ENCODE measurements at regions not wholly inside any gene's neighbourhood (a gene's known extent, or its start where the extent isn't known, plus 50 kb on each side); places are given as distances from the start of the nearest gene placed in this dataset.
A peak's percentile ranks its signal among the peaks of the same experiment; 100 is the strongest.
"Not testable (repeated sequence)": the region's sequence is repeated elsewhere in the genome, so short reads cannot be mapped to it uniquely, and the experiment has no call there.

DNA sequence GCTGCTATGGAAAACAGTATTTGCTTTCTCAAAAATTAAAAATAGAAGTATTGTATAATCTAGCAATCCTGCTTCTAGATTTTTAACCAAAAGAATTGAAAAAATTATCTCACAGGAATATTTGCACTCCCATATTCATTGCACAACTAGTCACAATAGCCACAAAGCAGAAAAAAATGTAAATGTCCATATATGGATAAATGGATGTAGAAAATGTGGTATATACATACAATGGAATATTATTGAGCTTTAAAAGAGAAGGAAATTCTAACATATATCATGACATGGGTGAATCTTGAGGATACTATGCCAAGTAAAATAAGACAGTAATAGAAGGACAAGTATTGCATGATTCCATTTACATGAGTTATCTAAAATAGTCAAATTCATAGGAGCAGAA, 2753.0 kb downstream of the PCDH9 start:
- H3K4me3 ChIP-seq (ENCODE audit: control insufficient read depth, low read depth, low read length), result no peak overlapping the region
- no peak for DNase-seq (ENCODE audit: low read depth)
- TF ChIP-seq, protein P1, sequence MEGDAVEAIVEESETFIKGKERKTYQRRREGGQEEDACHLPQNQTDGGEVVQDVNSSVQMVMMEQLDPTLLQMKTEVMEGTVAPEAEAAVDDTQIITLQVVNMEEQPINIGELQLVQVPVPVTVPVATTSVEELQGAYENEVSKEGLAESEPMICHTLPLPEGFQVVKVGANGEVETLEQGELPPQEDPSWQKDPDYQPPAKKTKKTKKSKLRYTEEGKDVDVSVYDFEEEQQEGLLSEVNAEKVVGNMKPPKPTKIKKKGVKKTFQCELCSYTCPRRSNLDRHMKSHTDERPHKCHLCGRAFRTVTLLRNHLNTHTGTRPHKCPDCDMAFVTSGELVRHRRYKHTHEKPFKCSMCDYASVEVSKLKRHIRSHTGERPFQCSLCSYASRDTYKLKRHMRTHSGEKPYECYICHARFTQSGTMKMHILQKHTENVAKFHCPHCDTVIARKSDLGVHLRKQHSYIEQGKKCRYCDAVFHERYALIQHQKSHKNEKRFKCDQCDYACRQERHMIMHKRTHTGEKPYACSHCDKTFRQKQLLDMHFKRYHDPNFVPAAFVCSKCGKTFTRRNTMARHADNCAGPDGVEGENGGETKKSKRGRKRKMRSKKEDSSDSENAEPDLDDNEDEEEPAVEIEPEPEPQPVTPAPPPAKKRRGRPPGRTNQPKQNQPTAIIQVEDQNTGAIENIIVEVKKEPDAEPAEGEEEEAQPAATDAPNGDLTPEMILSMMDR (conservative IDR thresholded peaks at IDR 0.05; ENCODE audit: control insufficient read depth, insufficient read depth, low read depth, low read length), result no peak

DNA sequence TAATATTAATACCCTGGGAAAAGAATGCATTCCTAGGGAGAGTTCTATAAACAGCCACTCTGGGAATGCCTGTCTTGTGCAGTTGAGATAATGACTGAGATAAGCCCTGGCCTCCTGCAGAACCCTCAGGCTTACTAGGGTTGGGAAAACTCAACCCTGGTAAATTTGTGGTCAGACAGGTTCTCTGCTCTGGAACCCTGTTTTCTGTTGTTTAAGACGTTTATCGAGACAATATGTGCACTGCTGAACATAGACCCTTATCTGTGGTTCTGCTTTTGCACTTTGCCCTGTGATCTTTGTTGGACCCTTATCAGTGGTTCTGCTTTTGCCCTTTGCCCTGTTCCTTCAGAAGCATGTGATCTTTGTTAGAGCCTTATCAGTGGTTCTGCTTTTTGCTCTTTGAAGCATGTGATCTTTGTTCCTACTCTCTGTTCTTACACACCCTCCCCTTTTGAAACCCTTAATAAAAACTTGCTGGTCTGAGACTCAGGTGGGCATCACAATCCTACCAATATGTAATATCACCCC, 2754.0 kb downstream of the PCDH9 start:
- not testable (repeated sequence) for H3K4me3 ChIP-seq (ENCODE audit: control insufficient read depth, low read depth, low read length); DNase-seq (ENCODE audit: low read depth)

DNA sequence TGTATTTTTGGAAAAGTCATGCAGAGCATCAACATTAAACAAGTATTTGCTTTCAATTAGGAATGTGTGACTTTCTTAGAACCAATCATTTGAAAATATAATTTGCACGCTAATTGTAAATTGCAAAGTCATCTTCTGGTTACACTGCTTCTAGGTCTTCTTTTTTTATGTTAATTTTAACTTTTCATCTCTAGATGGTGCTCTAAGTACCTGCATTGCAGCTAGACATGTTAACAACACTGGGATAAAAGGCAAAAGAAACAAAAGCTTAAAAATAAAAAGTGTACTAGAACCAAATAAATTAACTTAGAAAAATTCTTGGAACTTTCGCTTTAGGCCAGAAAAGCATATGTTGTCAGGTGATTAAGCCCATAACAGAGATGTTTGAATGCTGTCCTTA, 2758.2 kb downstream of the PCDH9 start:
- H3K4me3 ChIP-seq (ENCODE audit: control insufficient read depth, low read depth, low read length), result no peak overlapping the region
- TF ChIP-seq, protein P1 (conservative IDR thresholded peaks at IDR 0.05; ENCODE audit: control insufficient read depth, insufficient read depth, low read depth, low read length), result peak; percentile 29
- DNase-seq (ENCODE audit: low read depth), result peak; percentile 30

DNA sequence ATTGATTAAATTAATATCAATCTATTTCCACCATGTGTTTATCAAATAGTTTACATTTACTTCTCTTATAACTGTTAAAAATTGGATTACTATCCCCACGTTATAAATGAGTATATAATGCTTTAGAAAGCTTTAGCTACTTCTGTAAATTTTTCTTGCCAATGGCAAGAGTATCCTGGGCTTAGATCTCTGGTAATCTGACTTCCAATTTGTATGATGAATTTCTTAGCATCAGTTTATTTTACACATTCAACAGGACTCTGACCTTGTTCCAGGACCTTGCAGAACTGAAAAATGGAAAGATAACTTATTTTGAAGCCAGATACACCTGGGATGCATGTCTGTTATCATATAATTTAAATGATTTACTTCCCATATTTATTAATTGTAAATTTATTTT, 2759.4 kb downstream of the PCDH9 start:
- TF ChIP-seq, protein P1 (conservative IDR thresholded peaks at IDR 0.05; ENCODE audit: control insufficient read depth, insufficient read depth, low read depth, low read length), result no peak
- H3K4me3 ChIP-seq (ENCODE audit: control insufficient read depth, low read depth, low read length), result no peak overlapping the region

DNA sequence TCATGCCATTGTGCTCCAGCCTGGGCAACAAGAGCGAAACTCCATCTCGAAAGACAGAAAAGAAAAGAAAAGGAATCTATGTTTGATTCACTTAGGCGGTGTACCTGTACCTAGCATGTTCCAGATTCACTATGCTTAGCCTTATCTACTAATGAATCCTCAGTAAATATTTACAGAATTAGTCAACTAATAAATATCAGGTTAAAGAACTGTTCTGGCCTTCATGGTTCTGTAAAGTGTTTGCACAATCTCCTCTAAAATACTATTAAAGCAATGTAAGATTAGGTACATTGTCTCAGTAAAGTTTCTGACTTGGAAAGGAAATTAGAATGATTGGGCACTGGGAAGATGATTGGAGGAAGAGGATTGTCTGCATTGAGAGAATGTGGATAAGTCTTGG, 2770.4 kb downstream of the PCDH9 start:
- TF ChIP-seq, protein P1 (conservative IDR thresholded peaks at IDR 0.05; ENCODE audit: control insufficient read depth, insufficient read depth, low read depth, low read length), result no peak
- no peak for DNase-seq (ENCODE audit: low read depth)
- no peak overlapping the region for H3K4me3 ChIP-seq (ENCODE audit: control insufficient read depth, low read depth, low read length)

More for the DNA sequence above, 2759.4 kb downstream of the PCDH9 start:
- no peak for DNase-seq (ENCODE audit: low read depth)

DNA sequence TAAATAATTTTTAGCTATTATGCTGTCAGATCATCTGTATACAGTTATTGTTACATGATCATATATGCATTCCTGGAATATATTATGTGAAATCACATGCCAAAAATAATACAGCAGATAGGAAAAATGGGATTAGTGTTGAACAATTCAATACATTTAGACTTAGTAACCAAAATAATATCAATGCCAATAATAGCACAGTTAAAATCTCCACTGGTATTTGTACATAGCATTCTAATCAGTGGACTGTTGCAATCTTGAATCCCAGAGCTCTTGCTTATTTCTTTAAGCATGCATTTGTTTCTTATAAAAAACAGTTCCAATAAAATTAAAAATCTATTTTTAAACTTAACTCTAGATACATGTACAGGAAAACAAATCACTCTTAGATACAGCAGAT, 2772.2 kb downstream of the PCDH9 start:
- TF ChIP-seq, protein P1 (conservative IDR thresholded peaks at IDR 0.05; ENCODE audit: control insufficient read depth, insufficient read depth, low read depth, low read length), result no peak
- DNase-seq (ENCODE audit: low read depth), result no peak
- H3K4me3 ChIP-seq (ENCODE audit: control insufficient read depth, low read depth, low read length), result no peak overlapping the region

DNA sequence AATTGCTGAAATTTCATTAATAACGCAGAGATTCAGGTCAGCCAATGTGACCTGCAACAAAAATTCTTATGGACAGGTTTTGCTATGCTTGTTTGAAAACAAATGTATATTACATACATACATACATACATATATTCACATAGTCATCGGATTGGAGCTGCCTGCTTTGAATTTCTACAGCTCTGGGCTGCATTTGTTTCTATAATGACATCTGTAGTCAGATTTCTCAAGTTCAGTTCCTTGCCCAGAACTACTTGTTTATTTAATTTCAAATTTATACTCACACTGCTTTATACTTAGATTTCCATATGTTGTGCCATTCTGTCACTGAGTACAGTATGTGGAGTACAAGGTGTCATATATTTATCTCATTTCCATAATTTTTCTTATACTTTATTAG, 2775.0 kb downstream of the PCDH9 start:
- TF ChIP-seq, protein P1 (conservative IDR thresholded peaks at IDR 0.05; ENCODE audit: control insufficient read depth, insufficient read depth, low read depth, low read length), result no peak

More for the DNA sequence above, 2775.0 kb downstream of the PCDH9 start:
- no peak for DNase-seq (ENCODE audit: low read depth)
- no peak overlapping the region for H3K4me3 ChIP-seq (ENCODE audit: control insufficient read depth, low read depth, low read length)

Data from fibroblast of mammary gland (primary cell).